DND-41 (cell line): ENCODE measurements at regions not wholly inside any gene's neighbourhood (a gene's known extent, or its start where the extent isn't known, plus 50 kb on each side); places are given as distances from the start of the nearest gene placed in this dataset.
A peak's percentile ranks its signal among the peaks of the same experiment; 100 is the strongest.

Experiments used
- ATAC-seq: fragments of 200-7000 bp; cut with Tn5 transposase; 3 replicates; pipeline ENCODE4 v1.9.1; 2021; ENCODE audit warnings: low read depth; ENCODE audit not compliant: insufficient read depth
- DNase-seq: peaks from one replicate; pipeline ENCODE4 v3.0.0-alpha.2; 2020
- H2AFZ ChIP-seq: 2 replicates; pipeline ENCODE4 v1.6.0; 2012; ENCODE audit warnings: low read depth, low read length
- H3K27ac ChIP-seq: 2 replicates; pipeline ENCODE4 v1.5.1; 2012; ENCODE audit warnings: low read length, inconsistent platforms
- H3K27me3 ChIP-seq: fragments of 200-600 bp; sonication (generic); 2 replicates; pipeline ENCODE4 v1.6.0; 2012; ENCODE audit warnings: low read length, mild to moderate bottlenecking, inconsistent platforms; ENCODE audit not compliant: insufficient read depth, poor library complexity
- H3K36me3 ChIP-seq: 2 replicates; pipeline ENCODE4 v1.5.1; 2012; ENCODE audit warnings: low read length, inconsistent platforms; ENCODE audit not compliant: insufficient read depth
- H3K4me1 ChIP-seq: 2 replicates; pipeline ENCODE4 v1.5.1; 2012; ENCODE audit warnings: mild to moderate bottlenecking, low read length; ENCODE audit not compliant: insufficient read depth
- H3K4me2 ChIP-seq: 2 replicates; pipeline ENCODE4 v1.6.0; 2012; ENCODE audit warnings: mild to moderate bottlenecking, moderate library complexity, low read length, inconsistent platforms; ENCODE audit not compliant: insufficient read depth
- H3K4me3 ChIP-seq, 2 experiments: fragments of 200-600 bp in 1 of 2; shearing (Covaris generic) in 1 of 2; 2 replicates each; pipeline ENCODE4 v1.5.1; 2012 to 2016; ENCODE audit warnings: inconsistent platforms in 2 of 2, low read length in 2 of 2, mild to moderate bottlenecking in 2 of 2, low read depth in 1 of 2, moderate library complexity in 1 of 2
- H3K79me2 ChIP-seq: 2 replicates; pipeline ENCODE4 v1.6.0; 2012; ENCODE audit warnings: low read length, inconsistent platforms; ENCODE audit not compliant: insufficient read depth
- H3K9ac ChIP-seq: 2 replicates; pipeline ENCODE4 v1.6.0; 2012; ENCODE audit warnings: low read depth, mild to moderate bottlenecking, inconsistent platforms, low read length, moderate library complexity
- H3K9me3 ChIP-seq: 2 replicates; pipeline ENCODE4 v1.5.1; 2012; ENCODE audit warnings: low read length, moderate library complexity, mild to moderate bottlenecking, inconsistent platforms; ENCODE audit not compliant: insufficient read depth, severe bottlenecking
- H4K20me1 ChIP-seq: 2 replicates; pipeline ENCODE4 v1.6.0; 2012; ENCODE audit warnings: low read length; ENCODE audit not compliant: insufficient read depth
- CTCF ChIP-seq: IDR thresholded peaks from 2 replicates; pipeline ENCODE4 v1.5.1; 2012; ENCODE audit warnings: borderline replicate concordance, low read length, moderate library complexity, mild to moderate bottlenecking; ENCODE audit not compliant: poor library complexity, severe bottlenecking; ENCODE audit errors: extremely low read depth
- EZH2 ChIP-seq: IDR thresholded peaks from 3 replicates; pipeline ENCODE4 v1.6.1; 2012; ENCODE audit warnings: borderline replicate concordance, low read depth, mild to moderate bottlenecking, moderate library complexity, low read length, inconsistent platforms; ENCODE audit not compliant: severe bottlenecking

DNA sequence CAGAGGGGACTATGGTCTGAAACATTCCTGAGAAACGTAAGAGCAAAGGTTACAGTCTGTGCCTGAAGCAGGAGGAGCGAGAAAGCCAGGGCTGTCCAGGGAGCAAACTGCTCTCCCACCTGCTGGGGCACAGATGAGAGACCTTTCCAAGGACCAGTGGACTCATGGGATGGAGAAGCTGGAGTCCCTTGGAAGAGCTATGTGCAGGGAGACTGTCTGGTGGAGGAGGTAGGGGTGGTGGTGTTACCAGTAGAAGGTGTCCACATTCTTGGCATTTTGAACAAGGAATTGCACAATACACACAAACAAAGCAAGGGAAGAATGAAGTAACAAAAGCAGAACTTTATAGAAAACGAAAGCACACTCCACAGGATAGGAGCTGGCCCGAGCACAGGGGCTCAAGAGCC is 97.9 kb upstream of the CYRIA start:
- no peaks in the 10 kb centered on the region for H3K4me1 ChIP-seq
- ATAC-seq (no peak), DNase-seq (no peak)
- no peak overlapping the region for H3K27ac ChIP-seq
- no peaks in the 10 kb centered on the region for H3K9me3 ChIP-seq
- TF ChIP-seq EZH2 = no peak
- no peak for TF ChIP-seq CTCF
- no peaks in the 10 kb centered on the region for H3K36me3 ChIP-seq
- H3K27me3 ChIP-seq = no peaks in the 10 kb centered on the region
- H3K4me3 ChIP-seq = no peak overlapping the region
- H3K9ac ChIP-seq = no peak overlapping the region
- H3K4me2 ChIP-seq = no peak overlapping the region
- H3K79me2 ChIP-seq = no peaks in the 10 kb centered on the region
- no peaks in the 10 kb centered on the region for H4K20me1 ChIP-seq
- H2AFZ ChIP-seq = no peak overlapping the region

GRCh38 chr2:16763056-16763455 is 97.4 kb upstream of the CYRIA start:
- H3K4me3 ChIP-seq = no peak overlapping the region
- no peak overlapping the region for H2AFZ ChIP-seq
- H3K4me1 ChIP-seq = no peaks in the 10 kb centered on the region
- H3K9ac ChIP-seq = no peak overlapping the region
- ATAC-seq (no peak), DNase-seq (no peak)
- no peaks in the 10 kb centered on the region for H3K9me3 ChIP-seq
- H3K27ac ChIP-seq = no peak overlapping the region
- H3K27me3 ChIP-seq = no peaks in the 10 kb centered on the region
- no peaks in the 10 kb centered on the region for H3K36me3 ChIP-seq
- H3K4me2 ChIP-seq = no peak overlapping the region
- H3K79me2 ChIP-seq = no peaks in the 10 kb centered on the region
- H4K20me1 ChIP-seq = no peaks in the 10 kb centered on the region
- TF ChIP-seq CTCF = no peak
- no peak for TF ChIP-seq EZH2

- Histone ChIP-seq H3K4me3 (no peak overlapping the region), H3K9me3 (no peaks in the 10 kb centered on the region), H2AFZ (no peak overlapping the region), H3K4me1 (no peaks in the 10 kb centered on the region), H3K79me2 (no peaks in the 10 kb centered on the region), H3K27me3 (no peaks in the 10 kb centered on the region), H4K20me1 (no peaks in the 10 kb centered on the region), H3K4me2 (no peak overlapping the region), H3K27ac (no peak overlapping the region), H3K9ac (no peak overlapping the region), H3K36me3 (no peaks in the 10 kb centered on the region)
- DNase-seq (no peak), ATAC-seq (no peak)
- TF ChIP-seq CTCF = no peak
- TF ChIP-seq EZH2 = no peak
Measured at GRCh38 chr2:16760426-16760825, 94.8 kb upstream of the CYRIA start.

DNA sequence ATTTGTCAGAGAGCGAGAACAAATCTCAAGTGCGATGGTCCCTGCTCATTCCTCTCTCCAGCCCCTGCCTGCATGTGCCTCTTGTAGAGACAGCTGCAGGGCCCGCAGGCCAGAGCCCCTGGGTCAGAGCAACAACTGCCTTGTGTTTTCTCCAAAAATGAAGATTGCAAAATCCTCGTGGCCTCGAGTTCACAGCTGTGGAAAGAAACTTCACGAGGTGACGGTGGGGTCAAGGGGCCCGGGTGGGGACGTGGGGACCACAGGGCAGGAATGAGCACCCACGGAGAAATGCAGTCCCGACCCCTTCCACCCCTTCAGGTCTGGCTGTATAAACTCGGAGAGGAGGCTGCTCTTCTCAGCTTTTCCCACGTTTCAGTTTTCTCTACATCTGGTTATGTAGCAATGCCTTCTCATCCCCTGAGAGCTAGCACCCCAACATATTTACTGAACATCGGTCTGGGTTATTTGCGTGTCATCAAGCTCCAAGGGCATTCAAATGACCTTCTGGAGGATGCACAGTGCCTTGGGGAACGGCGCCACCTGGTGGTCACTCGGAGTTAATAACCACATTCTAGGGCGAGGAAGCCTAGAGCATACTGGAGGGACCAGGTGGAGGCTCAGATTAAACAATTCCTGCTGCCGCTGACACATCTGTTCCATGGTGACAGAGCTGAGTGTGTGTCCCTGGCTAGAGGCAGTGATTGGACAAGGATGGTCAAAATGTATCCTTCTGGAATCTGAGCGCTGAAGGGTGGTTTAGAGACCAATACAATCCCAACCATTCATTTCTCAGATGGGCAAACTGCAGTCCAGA is 91.4 kb upstream of the CYRIA start:
- Histone ChIP-seq H3K36me3 (no peaks in the 10 kb centered on the region), H3K4me1 (no peaks in the 10 kb centered on the region), H3K27ac (no peak overlapping the region), H3K9me3 (no peaks in the 10 kb centered on the region), H3K9ac (no peak overlapping the region), H4K20me1 (no peaks in the 10 kb centered on the region), H3K4me3 (no peak overlapping the region), H3K79me2 (no peaks in the 10 kb centered on the region), H3K4me2 (no peak overlapping the region), H3K27me3 (no peaks in the 10 kb centered on the region), H2AFZ (no peak overlapping the region)
- TF ChIP-seq CTCF (peak; percentile 92), EZH2 (no peak)
- ATAC-seq = peak; percentile 95
- DNase-seq = peak; percentile 65
